ENCODE measurements at regions not wholly inside any gene's neighbourhood (a gene's known extent, or its start where the extent isn't known, plus 50 kb on each side); places are given as distances from the start of the nearest gene placed in this dataset.
"Not testable (repeated sequence)": the region's sequence is repeated elsewhere in the genome, so short reads cannot be mapped to it uniquely, and the experiment has no call there.

- TF ChIP-seq, protein P1, sequence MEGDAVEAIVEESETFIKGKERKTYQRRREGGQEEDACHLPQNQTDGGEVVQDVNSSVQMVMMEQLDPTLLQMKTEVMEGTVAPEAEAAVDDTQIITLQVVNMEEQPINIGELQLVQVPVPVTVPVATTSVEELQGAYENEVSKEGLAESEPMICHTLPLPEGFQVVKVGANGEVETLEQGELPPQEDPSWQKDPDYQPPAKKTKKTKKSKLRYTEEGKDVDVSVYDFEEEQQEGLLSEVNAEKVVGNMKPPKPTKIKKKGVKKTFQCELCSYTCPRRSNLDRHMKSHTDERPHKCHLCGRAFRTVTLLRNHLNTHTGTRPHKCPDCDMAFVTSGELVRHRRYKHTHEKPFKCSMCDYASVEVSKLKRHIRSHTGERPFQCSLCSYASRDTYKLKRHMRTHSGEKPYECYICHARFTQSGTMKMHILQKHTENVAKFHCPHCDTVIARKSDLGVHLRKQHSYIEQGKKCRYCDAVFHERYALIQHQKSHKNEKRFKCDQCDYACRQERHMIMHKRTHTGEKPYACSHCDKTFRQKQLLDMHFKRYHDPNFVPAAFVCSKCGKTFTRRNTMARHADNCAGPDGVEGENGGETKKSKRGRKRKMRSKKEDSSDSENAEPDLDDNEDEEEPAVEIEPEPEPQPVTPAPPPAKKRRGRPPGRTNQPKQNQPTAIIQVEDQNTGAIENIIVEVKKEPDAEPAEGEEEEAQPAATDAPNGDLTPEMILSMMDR (IDR thresholded peaks at IDR 0.05; ENCODE audit: low read depth, low read length): no peak
- in situ Hi-C loops (cut with HindIII; ENCODE audit: low sequenced_read_pairs): no loop called here
- no peak for DNase-seq (ENCODE audit: low read depth, low spot score)
Observed at GRCh38 chr13:44778761-44779484, 202.8 kb upstream of the TSC22D1 start.

GRCh38 chr13:44775290-44775689, 199.2 kb upstream of the TSC22D1 start:
- DNase-seq (ENCODE audit: low read depth, low spot score); H3K4me3 ChIP-seq (ENCODE audit: low read depth, low read length); in situ Hi-C loops (cut with HindIII; ENCODE audit: low sequenced_read_pairs): not testable (repeated sequence)

More at GRCh38 chr13:44778761-44779484, 202.8 kb upstream of the TSC22D1 start:
- H3K4me3 ChIP-seq (ENCODE audit: low read depth, low read length): no peak overlapping the region

- DNase-seq (ENCODE audit: low read depth, low spot score): no peak
- TF ChIP-seq, protein P1 (IDR thresholded peaks at IDR 0.05; ENCODE audit: low read depth, low read length): no peak
- in situ Hi-C loops (cut with HindIII; ENCODE audit: low sequenced_read_pairs): no loop called here
- no peak overlapping the region for H3K4me3 ChIP-seq (ENCODE audit: low read depth, low read length)
Observed at GRCh38 chr13:44770951-44771350, 194.8 kb upstream of the TSC22D1 start.

GRCh38 chr13:44769686-44770085, 193.6 kb upstream of the TSC22D1 start:
- TF ChIP-seq, protein P1 (IDR thresholded peaks at IDR 0.05; ENCODE audit: low read depth, low read length): no peak
- in situ Hi-C loops (cut with HindIII; ENCODE audit: low sequenced_read_pairs): no loop called here
- DNase-seq (ENCODE audit: low read depth, low spot score): no peak
- no peak overlapping the region for H3K4me3 ChIP-seq (ENCODE audit: low read depth, low read length)

GRCh38 chr13:44768775-44769581, 192.8 kb upstream of the TSC22D1 start:
- no peak for DNase-seq (ENCODE audit: low read depth, low spot score)
- no peak overlapping the region for H3K4me3 ChIP-seq (ENCODE audit: low read depth, low read length)
- in situ Hi-C loops (cut with HindIII; ENCODE audit: low sequenced_read_pairs): no loop called here
- TF ChIP-seq, protein P1 (IDR thresholded peaks at IDR 0.05; ENCODE audit: low read depth, low read length): no peak

DNA sequence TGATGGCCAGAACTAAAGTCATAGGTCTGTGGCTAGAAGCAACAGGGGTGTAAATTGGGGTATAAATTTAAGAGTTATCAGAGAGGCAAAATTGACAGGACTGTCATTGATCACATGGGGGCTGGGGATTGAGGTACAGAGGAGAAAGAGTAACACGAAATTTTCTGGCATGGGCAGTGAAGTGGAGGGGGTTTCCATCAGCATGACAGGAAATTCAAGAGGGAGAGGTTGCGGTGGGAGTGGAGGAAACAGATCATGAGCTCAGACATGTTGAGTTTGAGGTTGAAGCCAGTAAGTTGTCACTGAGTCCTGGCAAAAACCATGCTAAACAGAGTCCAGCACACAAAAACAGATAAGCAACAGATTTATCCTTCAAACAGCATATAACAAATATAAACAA, 192.1 kb upstream of the TSC22D1 start:
- in situ Hi-C loops (cut with HindIII; ENCODE audit: low sequenced_read_pairs): no loop called here
- H3K4me3 ChIP-seq (ENCODE audit: low read depth, low read length): no peak overlapping the region
- DNase-seq (ENCODE audit: low read depth, low spot score): no peak
- TF ChIP-seq, protein P1 (IDR thresholded peaks at IDR 0.05; ENCODE audit: low read depth, low read length): no peak

- in situ Hi-C loops (cut with HindIII; ENCODE audit: low sequenced_read_pairs): no loop called here
- H3K4me3 ChIP-seq (ENCODE audit: low read depth, low read length): no peak overlapping the region
- no peak for DNase-seq (ENCODE audit: low read depth, low spot score)
- TF ChIP-seq, protein P1 (IDR thresholded peaks at IDR 0.05; ENCODE audit: low read depth, low read length): no peak
Observed at GRCh38 chr13:44765001-44765471, 188.9 kb upstream of the TSC22D1 start.
